ENCODE measurements at regions not wholly inside any gene's neighbourhood (a gene's known extent, or its start where the extent isn't known, plus 50 kb on each side); places are given as distances from the start of the nearest gene placed in this dataset.

DNA sequence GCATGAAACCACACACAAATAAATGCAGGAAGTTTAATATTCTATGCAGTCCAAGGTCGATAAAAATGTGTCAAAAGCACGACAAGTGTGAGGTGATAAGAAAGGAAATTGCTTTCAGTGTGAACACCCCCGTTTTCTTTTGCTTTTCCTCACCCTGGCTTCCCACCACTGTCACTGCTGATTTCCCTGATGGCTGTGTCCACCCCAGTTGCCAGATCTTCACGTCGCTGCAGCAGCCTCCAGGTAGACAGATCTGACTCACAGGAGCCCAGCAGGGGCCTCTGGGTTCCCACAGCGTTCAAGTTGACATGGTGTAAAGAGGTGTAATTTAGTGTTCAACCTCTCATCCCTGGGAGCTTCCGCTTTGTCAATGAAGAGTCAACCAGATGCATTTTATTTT is 128.0 kb upstream of the TACR1 start:
- TF ChIP-seq CTCF (IDR thresholded peaks at IDR 0.05), result no peak
- TF ChIP-seq POLR2A (IDR thresholded peaks at IDR 0.05), result no peak
